ENCODE measurements at regions not wholly inside any gene's neighbourhood (a gene's known extent, or its start where the extent isn't known, plus 50 kb on each side); places are given as distances from the start of the nearest gene placed in this dataset.

DNA sequence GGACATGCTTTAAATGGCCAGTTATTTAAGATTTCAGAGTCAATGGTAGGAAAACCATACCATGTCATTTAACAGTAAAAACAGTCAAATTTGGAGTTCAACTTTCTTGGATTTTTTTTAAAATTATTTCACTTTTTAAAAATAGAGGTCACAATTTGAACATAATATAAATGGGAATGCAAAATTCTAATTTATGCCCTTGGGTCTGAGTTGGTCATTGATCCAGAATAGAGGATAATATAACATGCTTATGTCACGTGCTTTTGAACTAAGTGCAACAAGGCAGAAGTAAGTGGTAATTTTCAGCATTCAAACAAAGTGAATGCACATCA lies 113.1 kb upstream of the SLC35F3 start:
- TF ChIP-seq, protein P1, sequence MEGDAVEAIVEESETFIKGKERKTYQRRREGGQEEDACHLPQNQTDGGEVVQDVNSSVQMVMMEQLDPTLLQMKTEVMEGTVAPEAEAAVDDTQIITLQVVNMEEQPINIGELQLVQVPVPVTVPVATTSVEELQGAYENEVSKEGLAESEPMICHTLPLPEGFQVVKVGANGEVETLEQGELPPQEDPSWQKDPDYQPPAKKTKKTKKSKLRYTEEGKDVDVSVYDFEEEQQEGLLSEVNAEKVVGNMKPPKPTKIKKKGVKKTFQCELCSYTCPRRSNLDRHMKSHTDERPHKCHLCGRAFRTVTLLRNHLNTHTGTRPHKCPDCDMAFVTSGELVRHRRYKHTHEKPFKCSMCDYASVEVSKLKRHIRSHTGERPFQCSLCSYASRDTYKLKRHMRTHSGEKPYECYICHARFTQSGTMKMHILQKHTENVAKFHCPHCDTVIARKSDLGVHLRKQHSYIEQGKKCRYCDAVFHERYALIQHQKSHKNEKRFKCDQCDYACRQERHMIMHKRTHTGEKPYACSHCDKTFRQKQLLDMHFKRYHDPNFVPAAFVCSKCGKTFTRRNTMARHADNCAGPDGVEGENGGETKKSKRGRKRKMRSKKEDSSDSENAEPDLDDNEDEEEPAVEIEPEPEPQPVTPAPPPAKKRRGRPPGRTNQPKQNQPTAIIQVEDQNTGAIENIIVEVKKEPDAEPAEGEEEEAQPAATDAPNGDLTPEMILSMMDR (IDR thresholded peaks at IDR 0.05): peak; percentile 43
- no peak for TF ChIP-seq EZH2 (IDR thresholded peaks at IDR 0.05; ENCODE audit: borderline replicate concordance, insufficient read depth, low read depth, low read length, poor library complexity, severe bottlenecking)

Measured in B cell (primary cell).